ENCODE measurements at regions not wholly inside any gene's neighbourhood (a gene's known extent, or its start where the extent isn't known, plus 50 kb on each side); places are given as distances from the start of the nearest gene placed in this dataset.
A peak's percentile ranks its signal among the peaks of the same experiment; 100 is the strongest.

DNA sequence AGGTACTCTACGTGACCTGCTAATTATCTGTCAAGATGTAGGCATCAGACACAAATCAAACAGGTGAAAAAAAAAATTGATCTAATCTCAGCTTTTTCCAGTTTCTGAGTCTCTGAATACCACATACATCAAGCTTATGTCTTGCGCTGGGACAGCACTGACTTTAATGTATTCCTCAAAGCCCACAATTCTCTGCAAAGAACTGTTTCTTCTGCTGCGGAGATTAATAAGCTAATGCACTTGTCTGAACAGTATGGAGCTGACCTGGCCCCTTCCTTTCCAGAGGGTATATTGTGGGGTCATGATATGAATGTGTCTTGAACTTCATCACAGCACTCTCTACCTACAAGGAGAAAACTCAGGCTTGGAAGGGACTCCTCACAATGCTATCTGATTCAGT is 87.8 kb downstream of the FOXB1 start:
- TF ChIP-seq, protein P1, sequence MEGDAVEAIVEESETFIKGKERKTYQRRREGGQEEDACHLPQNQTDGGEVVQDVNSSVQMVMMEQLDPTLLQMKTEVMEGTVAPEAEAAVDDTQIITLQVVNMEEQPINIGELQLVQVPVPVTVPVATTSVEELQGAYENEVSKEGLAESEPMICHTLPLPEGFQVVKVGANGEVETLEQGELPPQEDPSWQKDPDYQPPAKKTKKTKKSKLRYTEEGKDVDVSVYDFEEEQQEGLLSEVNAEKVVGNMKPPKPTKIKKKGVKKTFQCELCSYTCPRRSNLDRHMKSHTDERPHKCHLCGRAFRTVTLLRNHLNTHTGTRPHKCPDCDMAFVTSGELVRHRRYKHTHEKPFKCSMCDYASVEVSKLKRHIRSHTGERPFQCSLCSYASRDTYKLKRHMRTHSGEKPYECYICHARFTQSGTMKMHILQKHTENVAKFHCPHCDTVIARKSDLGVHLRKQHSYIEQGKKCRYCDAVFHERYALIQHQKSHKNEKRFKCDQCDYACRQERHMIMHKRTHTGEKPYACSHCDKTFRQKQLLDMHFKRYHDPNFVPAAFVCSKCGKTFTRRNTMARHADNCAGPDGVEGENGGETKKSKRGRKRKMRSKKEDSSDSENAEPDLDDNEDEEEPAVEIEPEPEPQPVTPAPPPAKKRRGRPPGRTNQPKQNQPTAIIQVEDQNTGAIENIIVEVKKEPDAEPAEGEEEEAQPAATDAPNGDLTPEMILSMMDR (IDR thresholded peaks at IDR 0.05) = no peak
- TF ChIP-seq POLR2A (IDR thresholded peaks at IDR 0.05) = no peak
- 94 to 97% methylated on average over 3 of the region's 3 CpGs for WGBS, 2 donors
- Histone ChIP-seq H3K27ac (no peak overlapping the region), H3K36me3 (no peaks in the 10 kb centered on the region), H3K4me1 (peaks cover 11 to 15% of the 10 kb centered on the region in 2 donors), H3K9me3 (no peaks in the 10 kb centered on the region), H3K27me3 (no peaks in the 10 kb centered on the region), H3K4me3 (replicated peaks in 1 of 3) (no peak overlapping the region)
- DNase-seq = no peak
- intact Hi-C loops (cut with DNase I) = no loop called here

DNA sequence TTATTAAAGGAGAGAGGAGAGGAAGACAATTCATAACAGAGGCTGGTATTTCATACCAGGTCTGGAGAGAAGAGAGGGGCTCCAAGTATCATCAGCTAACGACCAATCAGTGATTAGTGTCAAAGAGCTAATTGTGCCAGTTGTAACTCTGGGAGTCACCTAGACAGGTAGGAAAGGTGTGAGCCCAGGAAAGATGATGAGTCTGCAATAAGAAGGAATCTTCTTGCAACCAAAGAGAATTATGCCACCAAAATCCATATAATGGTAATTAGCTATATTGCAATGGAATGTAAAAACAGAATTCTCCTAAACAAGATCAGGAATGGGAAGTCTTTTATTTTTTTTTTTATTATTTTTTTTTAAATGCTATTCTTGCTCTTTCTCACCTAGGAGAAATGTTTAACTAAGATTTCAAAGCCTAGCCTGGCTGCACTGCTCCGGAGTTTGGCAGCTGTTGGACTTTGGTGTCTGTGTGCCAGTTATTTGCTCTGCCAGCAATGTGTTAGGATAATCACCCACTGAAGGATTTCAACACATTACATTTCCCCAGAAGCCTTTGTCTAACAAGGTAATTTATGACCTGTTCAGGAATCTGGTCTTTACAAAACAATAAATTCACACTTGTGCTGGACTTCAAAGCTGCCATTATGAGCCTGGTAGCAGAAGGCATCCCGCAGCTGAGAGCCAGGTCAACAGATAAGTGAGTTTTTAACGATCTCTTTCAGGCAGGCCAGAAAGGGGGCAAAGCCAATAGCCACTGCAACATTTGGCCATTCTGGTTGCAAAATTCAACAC is 89.4 kb downstream of the FOXB1 start:
- Histone ChIP-seq H3K27me3 (no peaks in the 10 kb centered on the region), H3K36me3 (no peaks in the 10 kb centered on the region), H3K4me3 (replicated peaks in 1 of 3) (no peak overlapping the region), H3K9me3 (no peaks in the 10 kb centered on the region), H3K4me1 (peaks cover 11 to 15% of the 10 kb centered on the region in 2 donors), H3K27ac (no peak overlapping the region)
- 48 to 57% methylated on average over 4 of the region's 4 CpGs for WGBS, 2 donors
- TF ChIP-seq POLR2A (IDR thresholded peaks at IDR 0.05) = no peak
- TF ChIP-seq, protein P1 (IDR thresholded peaks at IDR 0.05) = no peak
- DNase-seq = peak; percentile 14 to 25
- intact Hi-C loops (cut with DNase I) = no loop called here

DNA sequence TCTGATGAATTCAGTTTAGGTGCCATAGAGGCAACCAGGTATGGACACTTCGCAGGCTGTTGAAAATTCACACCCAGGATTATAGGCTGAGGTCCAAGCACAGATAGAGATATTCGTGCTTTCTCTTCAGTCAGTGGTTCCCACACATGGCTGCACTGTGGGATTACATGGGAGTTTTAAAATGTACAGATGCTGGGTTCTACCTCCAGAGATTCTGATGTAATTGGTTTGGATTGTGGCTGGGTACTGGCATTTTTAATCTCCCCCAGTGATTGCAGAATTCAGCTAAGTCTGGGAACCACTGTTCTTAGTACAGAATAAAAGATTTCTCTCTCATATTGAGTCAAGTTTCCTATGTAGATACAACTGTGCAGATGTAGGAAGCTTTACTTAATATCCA is 91.6 kb downstream of the FOXB1 start:
- no peak overlapping the region for H3K27ac ChIP-seq
- H3K4me3 ChIP-seq (replicated peaks in 1 of 3) = no peak overlapping the region
- H3K27me3 ChIP-seq = no peaks in the 10 kb centered on the region
- peaks cover 8 to 12% of the 10 kb centered on the region in 2 donors for H3K4me1 ChIP-seq
- intact Hi-C loops (cut with DNase I) = no loop called here
- WGBS, 2 donors = 74 to 80% methylated on average over 2 of the region's 2 CpGs
- DNase-seq = no peak
- TF ChIP-seq, protein P1 (IDR thresholded peaks at IDR 0.05) = no peak
- TF ChIP-seq POLR2A (IDR thresholded peaks at IDR 0.05) = no peak
- H3K9me3 ChIP-seq = no peaks in the 10 kb centered on the region
- no peaks in the 10 kb centered on the region for H3K36me3 ChIP-seq

DNA sequence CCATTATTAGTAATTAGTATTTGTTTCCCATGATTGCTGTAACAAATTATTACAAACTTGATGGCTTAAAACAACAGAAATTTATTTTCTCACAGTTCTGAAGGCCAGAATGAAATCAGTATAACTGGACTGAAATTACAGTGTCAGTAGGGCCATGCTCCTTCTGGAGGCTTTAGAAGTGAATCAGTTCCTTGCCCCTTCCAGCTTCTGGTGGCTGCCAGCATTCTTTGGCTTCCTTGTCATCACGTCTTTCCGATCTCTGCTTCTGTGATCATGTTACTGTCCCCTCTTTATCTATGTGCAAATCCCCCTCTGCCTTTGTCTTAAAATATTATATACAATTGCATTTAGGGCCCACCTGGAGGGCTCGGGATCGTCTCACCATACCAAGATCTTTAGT is 92.0 kb downstream of the FOXB1 start:
- no peak for TF ChIP-seq POLR2A (IDR thresholded peaks at IDR 0.05)
- TF ChIP-seq, protein P1 (IDR thresholded peaks at IDR 0.05) = no peak
- no peaks in the 10 kb centered on the region for H3K9me3 ChIP-seq
- H3K27ac ChIP-seq = no peak overlapping the region
- DNase-seq = no peak
- no peaks in the 10 kb centered on the region for H3K36me3 ChIP-seq
- no peaks in the 10 kb centered on the region for H3K27me3 ChIP-seq
- intact Hi-C loops (cut with DNase I) = no loop called here
- 90 to 92% methylated on average over 4 of the region's 4 CpGs for WGBS, 2 donors
- H3K4me3 ChIP-seq (replicated peaks in 1 of 3) = no peak overlapping the region
- peaks cover 3 to 8% of the 10 kb centered on the region in 2 donors for H3K4me1 ChIP-seq

DNA sequence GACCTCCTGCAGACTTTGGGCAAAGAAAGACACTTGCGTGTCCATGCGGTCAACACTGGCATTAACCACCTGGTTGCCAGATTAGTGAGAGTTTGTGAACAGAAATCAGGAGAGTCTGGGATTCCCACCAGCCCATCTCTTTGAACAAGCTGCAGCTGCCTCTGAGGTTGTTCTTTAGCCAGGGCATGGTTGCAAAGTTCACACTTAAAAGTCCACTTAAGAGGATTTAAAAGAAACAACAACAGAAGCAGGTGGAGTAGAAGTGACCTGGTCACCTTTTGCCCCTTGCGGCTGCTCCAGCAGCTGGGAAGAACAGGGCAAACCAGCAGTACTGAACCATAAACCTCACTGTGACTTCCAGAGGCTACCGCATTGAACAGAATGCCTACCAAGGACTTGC is 97.3 kb downstream of the FOXB1 start:
- no peak for DNase-seq
- no peaks in the 10 kb centered on the region for H3K36me3 ChIP-seq
- no peaks in the 10 kb centered on the region for H3K9me3 ChIP-seq
- no peak overlapping the region for H3K27ac ChIP-seq
- no peaks in the 10 kb centered on the region for H3K27me3 ChIP-seq
- H3K4me1 ChIP-seq = peaks cover 0 to 4% of the 10 kb centered on the region in 2 donors
- no peak overlapping the region for H3K4me3 ChIP-seq (replicated peaks in 1 of 3)
- 41 to 53% methylated on average over 4 of the region's 4 CpGs for WGBS, 2 donors
- no peak for TF ChIP-seq POLR2A (IDR thresholded peaks at IDR 0.05)
- TF ChIP-seq, protein P1 (IDR thresholded peaks at IDR 0.05) = no peak
- intact Hi-C loops (cut with DNase I) = no loop called here
